ENCODE measurements at regions not wholly inside any gene's neighbourhood (a gene's known extent, or its start where the extent isn't known, plus 50 kb on each side); places are given as distances from the start of the nearest gene placed in this dataset.

- H3K4ac ChIP-seq (replicated peaks; ENCODE audit: insufficient read length, low read depth, low read length) = no peak overlapping the region
- no peak overlapping the region for H2AFZ ChIP-seq (ENCODE audit: low read length)
- no peak overlapping the region for H3K4me2 ChIP-seq (ENCODE audit: insufficient read depth in 1 of 2, low read depth in 2 of 2, low read length in 2 of 2)
- H3K23ac ChIP-seq (ENCODE audit: insufficient read length) = no peak overlapping the region
- no peaks in the 10 kb centered on the region for H4K20me1 ChIP-seq (replicated peaks in 1 of 2; ENCODE audit: control insufficient read depth in 1 of 2, insufficient read depth in 2 of 2, low read length in 2 of 2)
- H3K27ac ChIP-seq (ENCODE audit: low read depth, low read length) = no peak overlapping the region
- no peaks in the 10 kb centered on the region; a peak in 2 of 8 replicates for H3K36me3 ChIP-seq (ENCODE audit: control insufficient read depth in 2 of 4, insufficient read depth in 4 of 4, low read length in 3 of 4)
- no peak overlapping the region for H2BK12ac ChIP-seq (ENCODE audit: low read depth, low read length)
- no peaks in the 10 kb centered on the region for H3K27me3 ChIP-seq (replicated peaks in 1 of 4; ENCODE audit: control insufficient read depth in 3 of 4, extremely low read depth in 1 of 4, insufficient read depth in 3 of 4, low read length in 3 of 4)
- H3K79me2 ChIP-seq (ENCODE audit: control insufficient read depth in 1 of 2, insufficient read depth in 2 of 2, low read length in 2 of 2) = no peaks in the 10 kb centered on the region
- H2AK5ac ChIP-seq (ENCODE audit: low read depth, low read length) = no peak overlapping the region
- H3K23me2 ChIP-seq (ENCODE audit: low read depth, low read length) = no peaks in the 10 kb centered on the region
- no peak overlapping the region for H2BK20ac ChIP-seq (ENCODE audit: low read length)
- CTCF ChIA-PET (ENCODE audit: partially characterized antibody) = interaction anchor here (0.8 to 2.2 kb wide), 3 partner anchors 8 to 57 kb away, joined by 3 to 7 read pairs (median 3); no protein-coding TSS in a partner anchor
- H4K91ac ChIP-seq (replicated peaks; ENCODE audit: insufficient read length, low read length) = no peak overlapping the region
- WGBS, 2 experiments (ENCODE audit: extremely low coverage in 1 of 2, insufficient coverage in 1 of 2, insufficient read length in 1 of 2, insufficient replicate concordance in 2 of 2, low coverage in 1 of 2, low lambda C conversion rate in 2 of 2, missing lambda C conversion rate in 1 of 2) = 88% methylated on average over 1 of the region's 1 CpG; no CpG with 5 or more reads in 1 of the 2 experiments
- no peak overlapping the region for H3K4me3 ChIP-seq (ENCODE audit: extremely low read depth in 1 of 4, insufficient read depth in 2 of 4, low read depth in 3 of 4, low read length in 4 of 4)
- H2BK15ac ChIP-seq (ENCODE audit: low read length) = no peak overlapping the region
- no peak overlapping the region for H3K18ac ChIP-seq (ENCODE audit: extremely low read depth, low read length)
- no peaks in the 10 kb centered on the region; a peak in 1 of 7 replicates for H3K4me1 ChIP-seq (replicated peaks in 1 of 4; ENCODE audit: control insufficient read depth in 3 of 4, insufficient read depth in 4 of 4, low read length in 3 of 4)
- H2BK5ac ChIP-seq (ENCODE audit: low read depth, low read length) = no peak overlapping the region
- no peak overlapping the region for H3K9ac ChIP-seq (replicated peaks in 1 of 4; ENCODE audit: extremely low read depth in 1 of 4, low read depth in 3 of 4, low read length in 3 of 4)
- no peak overlapping the region for H3K14ac ChIP-seq (ENCODE audit: insufficient read length)
- no peak overlapping the region for H2BK120ac ChIP-seq (replicated peaks; ENCODE audit: low read depth, low read length)
- H3K79me1 ChIP-seq (ENCODE audit: low read depth, low read length) = no peaks in the 10 kb centered on the region
- H3K9me3 ChIP-seq (ENCODE audit: insufficient read depth in 2 of 2, low read depth in 1 of 2, low read length in 1 of 2) = peaks cover 5% of the 10 kb centered on the region in 2 experiments; a peak in 2 of 4 replicates
- no peak for DNase-seq (ENCODE audit: low read depth in 1 of 2, low spot score in 2 of 2)
- H3K56ac ChIP-seq (replicated peaks; ENCODE audit: insufficient read length, low read depth, low read length) = no peak overlapping the region
- POLR2A ChIA-PET (ENCODE audit: partially characterized antibody) = interaction anchor here (0.6 kb wide), 1 partner anchor 427 kb away, joined by 3 read pairs; no protein-coding TSS in a partner anchor
- H4K8ac ChIP-seq (ENCODE audit: extremely low read depth, insufficient read depth, low read length) = no peak overlapping the region
- FAIRE-seq = peak; percentile 73
- no peak overlapping the region for H4K5ac ChIP-seq (ENCODE audit: insufficient read length, low read depth, low read length)
- no peak for TF ChIP-seq CEBPB (IDR thresholded peaks at IDR 0.05; ENCODE audit: low read depth, low read length)
- TF ChIP-seq EZH2 (IDR thresholded peaks at IDR 0.05; ENCODE audit: low read depth, low read length, severe bottlenecking) = no peak
- no peak for TF ChIP-seq GTF2F1 (IDR thresholded peaks at IDR 0.05; ENCODE audit: borderline replicate concordance, low read depth, low read length)
- no peak for TF ChIP-seq CHD2 (IDR thresholded peaks at IDR 0.05; ENCODE audit: low read length)
- TF ChIP-seq, protein P1, sequence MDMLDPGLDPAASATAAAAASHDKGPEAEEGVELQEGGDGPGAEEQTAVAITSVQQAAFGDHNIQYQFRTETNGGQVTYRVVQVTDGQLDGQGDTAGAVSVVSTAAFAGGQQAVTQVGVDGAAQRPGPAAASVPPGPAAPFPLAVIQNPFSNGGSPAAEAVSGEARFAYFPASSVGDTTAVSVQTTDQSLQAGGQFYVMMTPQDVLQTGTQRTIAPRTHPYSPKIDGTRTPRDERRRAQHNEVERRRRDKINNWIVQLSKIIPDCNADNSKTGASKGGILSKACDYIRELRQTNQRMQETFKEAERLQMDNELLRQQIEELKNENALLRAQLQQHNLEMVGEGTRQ (IDR thresholded peaks at IDR 0.05; ENCODE audit: low read length) = no peak
- TF ChIP-seq CTBP2 (IDR thresholded peaks at IDR 0.05; ENCODE audit: borderline replicate concordance, insufficient read depth, insufficient read length, low read length) = no peak
- TF ChIP-seq SP2 (IDR thresholded peaks at IDR 0.05; ENCODE audit: low read length) = no peak
- no peak for TF ChIP-seq EP300 (IDR thresholded peaks at IDR 0.05; ENCODE audit: borderline replicate concordance in 1 of 2, low read depth in 2 of 2, low read length in 2 of 2)
- TF ChIP-seq RAD21 (IDR thresholded peaks at IDR 0.05 in 1 of 2, conservative IDR thresholded peaks at IDR 0.05 in 1 of 2; ENCODE audit: low read depth in 2 of 2, low read length in 2 of 2) = no peak
- TF ChIP-seq YY1 (IDR thresholded peaks at IDR 0.05; ENCODE audit: low read depth, low read length) = no peak
- TF ChIP-seq CREB1 (IDR thresholded peaks at IDR 0.05) = no peak
- TF ChIP-seq GABPA (IDR thresholded peaks at IDR 0.05; ENCODE audit: borderline replicate concordance, insufficient read depth, low read length) = no peak
Measured at GRCh38 chr6:148635070-148635743, 111.6 kb upstream of the UST start.

All from H1 (cell line).